ENCODE measurements at regions not wholly inside any gene's neighbourhood (a gene's known extent, or its start where the extent isn't known, plus 50 kb on each side); places are given as distances from the start of the nearest gene placed in this dataset.

DNA sequence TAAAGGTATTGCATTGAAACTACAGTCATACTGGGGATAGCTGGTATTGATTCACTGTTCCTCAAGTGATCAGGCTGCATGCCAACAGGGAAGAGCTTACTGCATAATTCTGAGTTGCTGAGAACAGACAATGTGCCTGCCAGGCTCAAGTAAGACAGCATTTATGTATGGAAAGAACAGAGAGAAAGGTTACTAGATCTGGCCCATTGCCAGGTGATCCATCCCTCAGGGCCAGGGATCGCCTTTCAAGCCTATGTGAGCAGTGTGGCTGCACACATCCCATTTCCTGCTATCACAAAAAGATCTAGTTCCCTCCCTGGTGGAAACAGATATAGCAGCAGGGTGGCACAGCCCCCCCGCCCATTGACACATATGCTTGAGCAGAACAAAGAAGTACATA, 254.0 kb downstream of the TMA16 start:
- Histone ChIP-seq H3K4me1 (ENCODE audit: control insufficient read depth, insufficient read depth, low read length, unreplicated experiment) (no peaks in the 10 kb centered on the region), H3K79me2 (ENCODE audit: control insufficient read depth, insufficient read depth, low read length, unreplicated experiment) (no peaks in the 10 kb centered on the region), H3K27ac (ENCODE audit: low read depth, low read length) (no peak overlapping the region), H3K36me3 (ENCODE audit: insufficient read depth, low read length) (no peaks in the 10 kb centered on the region), H3K27me3 (ENCODE audit: insufficient read depth, low read length) (no peaks in the 10 kb centered on the region), H3K4me3 (ENCODE audit: low read depth, low read length) (no peak overlapping the region), H2AFZ (ENCODE audit: low read length, unreplicated experiment) (no peak overlapping the region)

DNA sequence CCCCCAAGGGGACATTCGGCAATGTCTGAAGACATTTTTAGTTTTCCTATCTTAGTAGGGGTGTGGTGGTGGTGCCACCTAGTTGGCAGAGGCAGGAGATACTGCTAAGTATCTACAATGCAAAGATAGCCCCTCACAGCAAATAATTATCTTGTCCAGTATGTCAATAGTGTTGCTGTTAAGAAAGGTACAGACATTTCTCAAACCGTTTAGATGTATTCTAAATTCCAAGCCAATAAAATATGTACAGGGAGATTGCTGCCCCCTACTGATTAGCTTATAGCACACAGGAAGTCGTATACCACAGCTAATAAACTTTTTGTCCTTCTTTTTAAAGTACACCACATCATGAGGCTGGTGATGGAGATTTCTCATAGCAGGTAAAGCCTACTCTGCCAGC, 260.5 kb downstream of the TMA16 start:
- H2AFZ ChIP-seq (ENCODE audit: low read length, unreplicated experiment): no peak overlapping the region

DNA sequence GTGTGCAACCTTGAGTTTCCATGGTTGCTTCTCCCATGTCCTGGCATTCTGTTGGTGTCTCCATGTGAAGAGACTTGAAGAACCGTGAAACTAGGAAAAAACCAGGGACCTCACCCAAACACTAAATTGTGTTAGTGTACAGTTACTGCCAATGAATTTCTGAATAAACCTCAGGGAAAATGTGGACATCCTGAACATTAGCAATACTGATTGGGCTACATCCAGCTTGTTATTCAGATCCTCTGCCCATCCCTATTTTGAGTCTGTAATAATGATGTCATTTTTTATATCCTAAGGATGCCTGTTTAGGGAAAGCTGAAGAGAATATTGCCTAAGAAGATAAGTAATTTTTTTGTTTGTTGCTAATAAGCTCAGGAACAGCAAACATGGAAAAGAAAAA, 262.7 kb downstream of the TMA16 start:
- H2AFZ ChIP-seq (ENCODE audit: low read length, unreplicated experiment): no peak overlapping the region
- no peaks in the 10 kb centered on the region for H3K36me3 ChIP-seq (ENCODE audit: insufficient read depth, low read length)
- H3K4me1 ChIP-seq (ENCODE audit: control insufficient read depth, insufficient read depth, low read length, unreplicated experiment): no peaks in the 10 kb centered on the region
- no peaks in the 10 kb centered on the region for H3K27me3 ChIP-seq (ENCODE audit: insufficient read depth, low read length)
- no peak overlapping the region for H3K4me3 ChIP-seq (ENCODE audit: low read depth, low read length)
- H3K79me2 ChIP-seq (ENCODE audit: control insufficient read depth, insufficient read depth, low read length, unreplicated experiment): no peaks in the 10 kb centered on the region
- H3K27ac ChIP-seq (ENCODE audit: low read depth, low read length): no peak overlapping the region

More for the DNA sequence above, 260.5 kb downstream of the TMA16 start:
- H3K79me2 ChIP-seq (ENCODE audit: control insufficient read depth, insufficient read depth, low read length, unreplicated experiment): no peaks in the 10 kb centered on the region
- H3K36me3 ChIP-seq (ENCODE audit: insufficient read depth, low read length): no peaks in the 10 kb centered on the region
- H3K4me3 ChIP-seq (ENCODE audit: low read depth, low read length): no peak overlapping the region
- no peaks in the 10 kb centered on the region for H3K27me3 ChIP-seq (ENCODE audit: insufficient read depth, low read length)
- H3K27ac ChIP-seq (ENCODE audit: low read depth, low read length): no peak overlapping the region
- no peaks in the 10 kb centered on the region for H3K4me1 ChIP-seq (ENCODE audit: control insufficient read depth, insufficient read depth, low read length, unreplicated experiment)

DNA sequence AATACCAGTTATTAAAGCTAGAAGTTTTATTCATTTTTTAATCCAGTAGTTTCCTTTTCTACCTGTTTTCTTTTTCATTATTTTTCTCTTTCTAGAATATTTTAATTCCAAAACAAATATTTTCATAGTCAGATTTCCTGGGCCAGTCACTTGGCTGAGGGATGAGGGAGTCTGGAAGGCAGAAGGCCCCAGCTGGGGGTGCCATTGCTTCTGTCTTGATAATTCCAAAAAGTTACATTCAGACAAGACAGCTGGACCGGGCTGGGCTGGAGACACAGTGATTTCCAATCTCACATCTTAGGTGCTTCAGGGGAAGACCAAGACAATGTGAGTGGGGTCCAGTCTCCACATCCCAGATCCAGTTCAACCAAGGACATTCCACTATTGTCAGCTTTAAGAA, 263.5 kb downstream of the TMA16 start:
- no peaks in the 10 kb centered on the region for H3K36me3 ChIP-seq (ENCODE audit: insufficient read depth, low read length)
- no peaks in the 10 kb centered on the region for H3K27me3 ChIP-seq (ENCODE audit: insufficient read depth, low read length)
- no peak overlapping the region for H3K27ac ChIP-seq (ENCODE audit: low read depth, low read length)
- no peak overlapping the region for H3K4me3 ChIP-seq (ENCODE audit: low read depth, low read length)
- H3K4me1 ChIP-seq (ENCODE audit: control insufficient read depth, insufficient read depth, low read length, unreplicated experiment): no peaks in the 10 kb centered on the region
- H2AFZ ChIP-seq (ENCODE audit: low read length, unreplicated experiment): no peak overlapping the region
- no peaks in the 10 kb centered on the region for H3K79me2 ChIP-seq (ENCODE audit: control insufficient read depth, insufficient read depth, low read length, unreplicated experiment)

DNA sequence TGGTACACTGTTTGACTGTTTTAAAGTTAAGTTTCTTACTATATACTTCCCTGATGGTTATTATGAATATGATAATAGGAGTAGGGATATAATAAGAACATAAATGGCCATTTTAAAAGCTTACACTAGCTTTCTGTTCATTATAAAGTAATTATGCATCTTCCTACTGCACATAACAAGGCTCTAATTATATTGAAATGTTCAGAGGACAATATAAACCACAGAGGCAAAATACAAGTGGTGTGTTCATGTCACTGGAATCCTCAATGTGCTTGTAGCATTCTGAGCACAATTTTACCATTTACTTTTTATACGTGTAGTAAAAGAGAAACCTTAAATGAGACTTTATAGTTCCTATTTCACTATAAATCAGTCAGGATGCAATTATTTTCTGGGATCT, 268.3 kb downstream of the TMA16 start:
- no peak overlapping the region for H3K4me3 ChIP-seq (ENCODE audit: low read depth, low read length)
- H3K79me2 ChIP-seq (ENCODE audit: control insufficient read depth, insufficient read depth, low read length, unreplicated experiment): no peaks in the 10 kb centered on the region
- H3K27me3 ChIP-seq (ENCODE audit: insufficient read depth, low read length): no peaks in the 10 kb centered on the region
- no peak overlapping the region for H3K27ac ChIP-seq (ENCODE audit: low read depth, low read length)
- no peaks in the 10 kb centered on the region for H3K36me3 ChIP-seq (ENCODE audit: insufficient read depth, low read length)
- H3K4me1 ChIP-seq (ENCODE audit: control insufficient read depth, insufficient read depth, low read length, unreplicated experiment): no peaks in the 10 kb centered on the region
- no peak overlapping the region for H2AFZ ChIP-seq (ENCODE audit: low read length, unreplicated experiment)

DNA sequence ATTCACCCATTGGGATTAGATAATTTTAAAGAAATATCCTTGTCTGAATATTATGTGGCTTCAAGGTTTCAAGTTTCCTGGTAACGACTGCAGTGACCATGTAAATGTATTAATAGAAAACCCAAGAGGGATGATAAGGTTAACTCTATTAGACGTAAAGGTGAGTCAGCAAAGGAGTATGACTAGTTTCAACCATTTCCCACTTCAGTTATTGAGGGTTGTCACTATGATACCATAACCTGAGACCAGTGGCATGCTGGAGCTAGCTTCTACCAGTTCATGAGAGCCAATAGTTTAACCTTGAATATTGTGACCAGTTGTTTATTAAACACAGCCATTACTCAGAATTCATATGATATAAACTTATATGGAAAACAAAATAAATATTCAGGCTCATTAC, 270.1 kb downstream of the TMA16 start:
- no peaks in the 10 kb centered on the region for H3K79me2 ChIP-seq (ENCODE audit: control insufficient read depth, insufficient read depth, low read length, unreplicated experiment)
- no peak overlapping the region for H2AFZ ChIP-seq (ENCODE audit: low read length, unreplicated experiment)
- peaks cover 2% of the 10 kb centered on the region; the same call in 1 of the 2 replicates for H3K27me3 ChIP-seq (ENCODE audit: insufficient read depth, low read length)
- H3K4me1 ChIP-seq (ENCODE audit: control insufficient read depth, insufficient read depth, low read length, unreplicated experiment): no peaks in the 10 kb centered on the region
- no peak overlapping the region for H3K4me3 ChIP-seq (ENCODE audit: low read depth, low read length)
- no peaks in the 10 kb centered on the region for H3K36me3 ChIP-seq (ENCODE audit: insufficient read depth, low read length)
- no peak overlapping the region for H3K27ac ChIP-seq (ENCODE audit: low read depth, low read length)

DNA sequence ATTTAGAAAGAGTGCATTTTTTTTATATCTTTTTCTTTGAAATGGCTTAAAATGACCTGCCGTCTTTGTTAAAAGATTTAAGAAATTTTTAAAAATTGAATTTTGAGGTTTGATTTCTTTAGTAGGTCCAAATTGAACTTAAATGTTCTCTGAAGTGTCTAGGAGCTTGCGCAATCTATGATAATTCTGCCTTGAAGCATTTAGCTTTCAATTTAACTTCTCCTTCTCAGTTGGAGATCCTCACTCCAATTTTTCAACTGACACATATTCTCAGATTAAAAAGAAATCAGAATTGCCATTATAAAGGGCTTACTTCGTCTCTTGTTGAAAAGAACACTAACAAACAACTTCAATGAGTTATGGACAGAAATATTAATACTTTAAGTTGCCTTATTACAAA, 273.5 kb downstream of the TMA16 start:
- H3K4me1 ChIP-seq (ENCODE audit: control insufficient read depth, insufficient read depth, low read length, unreplicated experiment): no peaks in the 10 kb centered on the region
- H3K36me3 ChIP-seq (ENCODE audit: insufficient read depth, low read length): no peaks in the 10 kb centered on the region
- H3K4me3 ChIP-seq (ENCODE audit: low read depth, low read length): no peak overlapping the region
- peaks cover 2% of the 10 kb centered on the region; the same call in 1 of the 2 replicates for H3K27me3 ChIP-seq (ENCODE audit: insufficient read depth, low read length)
- no peak overlapping the region for H3K27ac ChIP-seq (ENCODE audit: low read depth, low read length)
- no peak overlapping the region for H2AFZ ChIP-seq (ENCODE audit: low read length, unreplicated experiment)
- no peaks in the 10 kb centered on the region for H3K79me2 ChIP-seq (ENCODE audit: control insufficient read depth, insufficient read depth, low read length, unreplicated experiment)

DNA sequence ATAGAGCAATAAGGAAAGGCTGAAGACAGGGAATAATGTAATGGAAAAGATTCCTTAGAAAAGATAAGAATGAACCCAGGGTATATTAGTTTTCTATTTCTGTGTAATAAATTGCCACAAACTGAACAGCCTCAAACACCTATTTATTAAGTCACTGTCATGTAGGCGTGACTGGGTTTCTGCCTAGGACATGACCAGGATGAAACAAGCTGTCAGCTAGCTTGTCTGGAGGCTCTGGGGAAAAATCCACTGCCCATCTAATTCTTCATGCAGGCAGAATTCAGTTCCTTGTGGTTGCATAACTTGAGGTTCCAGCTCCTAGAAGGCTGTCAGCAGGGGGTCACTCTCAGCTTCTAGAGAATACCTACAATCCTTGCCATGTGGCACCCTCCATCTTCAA, 277.7 kb downstream of the TMA16 start:
- Histone ChIP-seq H3K27me3 (ENCODE audit: insufficient read depth, low read length) (peaks cover 2% of the 10 kb centered on the region; the same call in 1 of the 2 replicates), H3K79me2 (ENCODE audit: control insufficient read depth, insufficient read depth, low read length, unreplicated experiment) (no peaks in the 10 kb centered on the region), H3K4me3 (ENCODE audit: low read depth, low read length) (no peak overlapping the region), H3K27ac (ENCODE audit: low read depth, low read length) (no peak overlapping the region), H2AFZ (ENCODE audit: low read length, unreplicated experiment) (no peak overlapping the region), H3K36me3 (ENCODE audit: insufficient read depth, low read length) (no peaks in the 10 kb centered on the region), H3K4me1 (ENCODE audit: control insufficient read depth, insufficient read depth, low read length, unreplicated experiment) (no peaks in the 10 kb centered on the region)

DNA sequence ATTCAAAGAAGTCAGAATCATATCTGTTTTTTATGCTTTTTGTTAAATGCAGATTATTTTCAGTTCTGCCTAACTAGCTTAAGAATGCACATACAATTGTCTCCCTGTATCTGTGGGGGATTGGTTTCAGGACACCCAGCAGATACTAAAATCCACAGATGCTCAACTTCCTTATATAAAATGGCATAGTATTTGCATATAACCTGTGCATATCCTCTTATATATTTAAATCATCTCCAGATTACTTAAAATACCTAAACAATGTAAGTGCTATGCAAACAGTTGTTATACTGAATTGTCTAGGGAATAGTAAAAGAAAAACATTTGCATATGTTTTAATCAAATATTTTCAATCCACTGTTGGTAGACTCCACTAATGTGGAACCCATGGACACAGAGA, 279.4 kb downstream of the TMA16 start:
- Histone ChIP-seq H3K36me3 (ENCODE audit: insufficient read depth, low read length) (no peaks in the 10 kb centered on the region), H3K4me3 (ENCODE audit: low read depth, low read length) (no peak overlapping the region), H3K27ac (ENCODE audit: low read depth, low read length) (no peak overlapping the region), H3K27me3 (ENCODE audit: insufficient read depth, low read length) (peaks cover 2% of the 10 kb centered on the region; the same call in 1 of the 2 replicates), H2AFZ (ENCODE audit: low read length, unreplicated experiment) (no peak overlapping the region), H3K4me1 (ENCODE audit: control insufficient read depth, insufficient read depth, low read length, unreplicated experiment) (no peaks in the 10 kb centered on the region), H3K79me2 (ENCODE audit: control insufficient read depth, insufficient read depth, low read length, unreplicated experiment) (no peaks in the 10 kb centered on the region)

DNA sequence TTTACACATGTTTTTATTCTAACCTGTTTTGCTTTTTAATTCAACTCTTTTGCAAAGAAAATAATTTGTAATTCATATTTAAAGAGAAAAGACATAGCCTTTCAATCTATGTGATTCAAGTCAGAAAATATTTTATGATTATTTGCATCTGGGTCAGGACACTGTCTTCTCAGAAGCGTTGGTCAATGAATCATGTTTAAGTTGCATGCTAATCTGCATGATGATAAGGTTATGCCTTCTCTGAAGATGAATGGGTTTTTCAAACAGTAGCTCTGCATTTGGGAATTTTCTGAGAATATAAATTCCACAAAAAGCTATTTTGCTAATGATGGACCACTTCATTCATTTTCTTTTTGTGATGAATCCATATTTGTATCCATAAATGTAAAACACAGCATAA, 282.5 kb downstream of the TMA16 start:
- no peaks in the 10 kb centered on the region for H3K79me2 ChIP-seq (ENCODE audit: control insufficient read depth, insufficient read depth, low read length, unreplicated experiment)
- no peaks in the 10 kb centered on the region for H3K4me1 ChIP-seq (ENCODE audit: control insufficient read depth, insufficient read depth, low read length, unreplicated experiment)
- no peaks in the 10 kb centered on the region for H3K36me3 ChIP-seq (ENCODE audit: insufficient read depth, low read length)
- no peak overlapping the region for H2AFZ ChIP-seq (ENCODE audit: low read length, unreplicated experiment)
- H3K27ac ChIP-seq (ENCODE audit: low read depth, low read length): no peak overlapping the region
- no peaks in the 10 kb centered on the region for H3K27me3 ChIP-seq (ENCODE audit: insufficient read depth, low read length)
- no peak overlapping the region for H3K4me3 ChIP-seq (ENCODE audit: low read depth, low read length)

DNA sequence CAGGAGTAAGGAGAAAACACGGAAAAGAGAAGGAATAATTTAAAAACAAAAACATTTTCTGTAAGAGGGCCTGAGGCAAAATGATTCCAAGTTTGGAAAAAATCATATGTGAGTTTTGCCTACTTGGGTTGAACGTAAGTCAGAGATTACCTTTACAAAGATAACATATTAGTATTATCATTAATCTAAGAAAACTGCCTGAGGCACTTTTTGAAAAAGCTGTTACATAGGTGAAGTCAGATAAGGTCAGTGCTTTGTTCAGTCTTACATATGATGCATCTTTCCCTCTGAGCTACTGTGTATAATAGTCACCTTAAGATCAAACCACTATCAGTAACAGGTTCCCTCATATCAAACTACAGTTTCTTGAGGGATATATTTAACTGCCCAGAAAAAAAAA, 287.2 kb downstream of the TMA16 start:
- no peak overlapping the region for H3K4me3 ChIP-seq (ENCODE audit: low read depth, low read length)
- no peak overlapping the region for H3K27ac ChIP-seq (ENCODE audit: low read depth, low read length)
- H3K27me3 ChIP-seq (ENCODE audit: insufficient read depth, low read length): no peaks in the 10 kb centered on the region
- no peaks in the 10 kb centered on the region for H3K4me1 ChIP-seq (ENCODE audit: control insufficient read depth, insufficient read depth, low read length, unreplicated experiment)
- no peaks in the 10 kb centered on the region for H3K36me3 ChIP-seq (ENCODE audit: insufficient read depth, low read length)
- H3K79me2 ChIP-seq (ENCODE audit: control insufficient read depth, insufficient read depth, low read length, unreplicated experiment): no peaks in the 10 kb centered on the region
- no peak overlapping the region for H2AFZ ChIP-seq (ENCODE audit: low read length, unreplicated experiment)

Measured in ACC112 (cell line).